Endothelial cell of umbilical vein (primary cell): ENCODE measurements at regions not wholly inside any gene's neighbourhood (a gene's known extent, or its start where the extent isn't known, plus 50 kb on each side); places are given as distances from the start of the nearest gene placed in this dataset.

Experiments used
- CTCF ChIP-seq, 2 donors: IDR thresholded peaks; 1 replicate in 1 of 2; 2 replicates in 1 of 2; pipeline ENCODE4 v1.5.1; 2011; ENCODE audit warnings: low read length in 2 of 2, mild to moderate bottlenecking in 2 of 2, moderate library complexity in 2 of 2, control low read depth in 1 of 2, inconsistent platforms in 1 of 2, low read depth in 1 of 2; ENCODE audit not compliant: insufficient read depth in 1 of 2; ENCODE audit errors: extremely low read depth in 1 of 2
- EZH2 ChIP-seq: IDR thresholded peaks from 2 replicates; pipeline ENCODE4 v1.6.1; 2012; ENCODE audit warnings: borderline replicate concordance, low read depth, mild to moderate bottlenecking, moderate library complexity, low read length, inconsistent platforms; ENCODE audit not compliant: severe bottlenecking
- FOS ChIP-seq: IDR thresholded peaks from 2 replicates; pipeline ENCODE4 v1.6.1; 2011; ENCODE audit warnings: mild to moderate bottlenecking, low read length, moderate library complexity, borderline replicate concordance; ENCODE audit not compliant: insufficient read depth
- POLR2A ChIP-seq: IDR thresholded peaks from 2 replicates; pipeline ENCODE4 v1.6.1; 2012; ENCODE audit warnings: low read depth, mild to moderate bottlenecking, control low read depth, low read length
- TF ChIP-seq, protein P1 (sequence below): IDR thresholded peaks from 2 replicates; pipeline ENCODE4 v1.6.1; 2011; ENCODE audit not compliant: insufficient read depth, insufficient read length

DNA sequence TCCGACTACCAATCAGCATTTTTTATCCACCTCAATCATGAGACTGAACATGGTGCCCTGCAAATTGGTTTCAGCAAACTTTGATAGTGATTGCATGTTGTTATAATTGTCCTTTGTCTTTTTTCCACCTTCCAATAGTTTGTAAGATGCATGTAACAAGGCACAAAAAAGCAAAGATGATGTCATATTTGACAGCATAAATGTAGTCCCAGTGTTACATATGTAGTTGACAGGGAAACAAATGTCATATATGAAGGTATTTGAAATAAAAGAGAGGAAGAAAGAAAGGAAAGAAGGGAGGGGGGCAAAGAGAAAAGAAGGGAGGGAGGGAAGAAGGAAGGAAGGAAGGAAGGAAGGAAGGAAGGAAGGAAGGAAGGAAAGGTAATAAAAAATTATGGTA is 441.7 kb upstream of the CPEB2 start:
- TF ChIP-seq CTCF (IDR thresholded peaks at IDR 0.05; ENCODE audit: extremely low read depth in 1 of 2, insufficient read depth in 1 of 2, low read depth in 1 of 2, low read length in 2 of 2) (no peak), EZH2 (no peak), FOS (no peak), POLR2A (no peak)
- TF ChIP-seq, protein P1, sequence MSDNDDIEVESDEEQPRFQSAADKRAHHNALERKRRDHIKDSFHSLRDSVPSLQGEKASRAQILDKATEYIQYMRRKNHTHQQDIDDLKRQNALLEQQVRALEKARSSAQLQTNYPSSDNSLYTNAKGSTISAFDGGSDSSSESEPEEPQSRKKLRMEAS = no peak
